ENCODE measurements at regions not wholly inside any gene's neighbourhood (a gene's known extent, or its start where the extent isn't known, plus 50 kb on each side); places are given as distances from the start of the nearest gene placed in this dataset.
"Not testable (repeated sequence)": the region's sequence is repeated elsewhere in the genome, so short reads cannot be mapped to it uniquely, and the experiment has no call there.

DNA sequence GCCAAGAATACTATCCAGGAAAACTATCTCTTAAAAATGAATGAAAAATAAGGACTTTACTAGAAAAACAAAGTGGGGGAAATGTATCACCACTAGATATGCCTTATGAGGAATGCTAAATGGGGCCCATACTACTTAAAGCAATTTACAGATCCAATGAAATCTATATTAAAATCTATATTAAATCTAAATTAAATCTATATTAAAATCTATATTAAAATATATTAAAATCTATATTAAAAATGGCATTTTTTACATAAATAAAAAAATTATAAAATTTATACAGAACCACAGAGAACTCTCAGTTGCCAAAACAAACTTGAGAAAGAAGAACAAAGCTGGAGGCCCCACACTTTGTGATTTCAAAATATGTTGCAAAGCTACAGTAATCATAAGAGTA is 234.5 kb downstream of the RPL10L start:
- TF ChIP-seq EZH2phosphoT487 (IDR thresholded peaks at IDR 0.05; ENCODE audit: borderline replicate concordance, low read length) = no peak
- TF ChIP-seq, protein P1, sequence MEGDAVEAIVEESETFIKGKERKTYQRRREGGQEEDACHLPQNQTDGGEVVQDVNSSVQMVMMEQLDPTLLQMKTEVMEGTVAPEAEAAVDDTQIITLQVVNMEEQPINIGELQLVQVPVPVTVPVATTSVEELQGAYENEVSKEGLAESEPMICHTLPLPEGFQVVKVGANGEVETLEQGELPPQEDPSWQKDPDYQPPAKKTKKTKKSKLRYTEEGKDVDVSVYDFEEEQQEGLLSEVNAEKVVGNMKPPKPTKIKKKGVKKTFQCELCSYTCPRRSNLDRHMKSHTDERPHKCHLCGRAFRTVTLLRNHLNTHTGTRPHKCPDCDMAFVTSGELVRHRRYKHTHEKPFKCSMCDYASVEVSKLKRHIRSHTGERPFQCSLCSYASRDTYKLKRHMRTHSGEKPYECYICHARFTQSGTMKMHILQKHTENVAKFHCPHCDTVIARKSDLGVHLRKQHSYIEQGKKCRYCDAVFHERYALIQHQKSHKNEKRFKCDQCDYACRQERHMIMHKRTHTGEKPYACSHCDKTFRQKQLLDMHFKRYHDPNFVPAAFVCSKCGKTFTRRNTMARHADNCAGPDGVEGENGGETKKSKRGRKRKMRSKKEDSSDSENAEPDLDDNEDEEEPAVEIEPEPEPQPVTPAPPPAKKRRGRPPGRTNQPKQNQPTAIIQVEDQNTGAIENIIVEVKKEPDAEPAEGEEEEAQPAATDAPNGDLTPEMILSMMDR (IDR thresholded peaks at IDR 0.05; ENCODE audit: low read depth, low read length, poor library complexity, severe bottlenecking) = no peak
- no peaks in the 10 kb centered on the region for H4K20me1 ChIP-seq (ENCODE audit: control insufficient read depth, insufficient read depth, low read depth, low read length)
- no peaks in the 10 kb centered on the region for H3K9me2 ChIP-seq (replicated peaks; ENCODE audit: control insufficient read depth, low read length)
- H3K27ac ChIP-seq (ENCODE audit: low read depth, low read length) = no peak overlapping the region
- H3K36me3 ChIP-seq (ENCODE audit: control insufficient read depth, low read length) = no peaks in the 10 kb centered on the region
- no peak overlapping the region for H3K4me3 ChIP-seq (ENCODE audit: low read length)
- no peaks in the 10 kb centered on the region; the same call in 1 of the 2 replicates for H3K9me3 ChIP-seq (ENCODE audit: control insufficient read depth, insufficient read depth, low read length)
- H3F3A ChIP-seq (ENCODE audit: control insufficient read depth, insufficient read depth) = no peaks in the 10 kb centered on the region
- H3K27me3 ChIP-seq (ENCODE audit: control insufficient read depth, low read length) = no peaks in the 10 kb centered on the region
- H3K79me2 ChIP-seq (ENCODE audit: control insufficient read depth, low read length) = no peaks in the 10 kb centered on the region
- no peaks in the 10 kb centered on the region for H3K4me1 ChIP-seq (ENCODE audit: control insufficient read depth, low read length)
- H3K4me2 ChIP-seq (ENCODE audit: low read length) = no peak overlapping the region

DNA sequence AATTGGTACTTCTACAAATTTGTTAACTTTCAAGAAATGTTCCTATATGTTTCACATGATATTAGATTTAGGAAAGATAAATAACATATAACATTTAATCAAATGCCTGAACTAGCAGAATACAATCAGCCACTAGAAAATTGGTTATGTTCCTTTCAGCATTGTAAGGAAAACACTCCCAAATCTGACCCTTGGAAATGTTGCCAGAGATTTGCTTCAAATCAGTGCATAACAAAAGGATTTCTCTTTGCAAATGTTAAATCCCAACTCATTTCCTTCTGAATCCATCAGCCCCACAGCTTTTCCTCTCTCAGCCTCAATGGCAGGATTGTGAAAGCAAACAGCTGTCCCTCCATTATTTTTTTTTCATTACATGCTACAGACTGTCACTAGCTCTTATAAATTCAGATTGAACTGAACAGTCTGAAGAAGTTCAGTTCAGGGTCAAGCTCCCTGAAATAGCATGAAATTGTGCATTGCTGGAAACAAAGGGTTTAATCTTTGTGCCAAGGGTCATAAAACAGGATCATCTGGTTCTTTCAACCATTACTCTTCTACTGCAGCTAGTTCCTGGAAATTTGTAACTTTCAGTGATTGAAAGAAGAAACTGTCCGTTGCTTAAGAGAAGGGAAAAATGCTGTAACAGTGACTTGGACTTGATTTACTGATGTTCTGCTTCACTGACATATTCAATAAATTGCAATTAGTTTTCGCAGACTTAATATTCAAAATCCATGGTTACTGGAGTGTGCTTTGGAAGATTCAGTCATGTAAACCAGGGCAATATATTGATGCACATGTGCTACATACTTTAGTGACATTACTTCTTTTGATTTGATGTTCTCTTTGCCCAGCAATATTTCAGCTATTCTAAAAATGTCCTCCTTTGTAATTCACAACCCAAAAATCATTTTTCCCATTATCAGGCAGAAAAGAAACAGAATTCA is 246.4 kb downstream of the RPL10L start:
- Histone ChIP-seq H3K9me2 (replicated peaks; ENCODE audit: control insufficient read depth, low read length) (no peaks in the 10 kb centered on the region), H3K9me3 (ENCODE audit: control insufficient read depth, insufficient read depth, low read length) (no peaks in the 10 kb centered on the region), H3K27ac (ENCODE audit: low read depth, low read length) (no peak overlapping the region), H3K36me3 (ENCODE audit: control insufficient read depth, low read length) (no peaks in the 10 kb centered on the region), H3F3A (ENCODE audit: control insufficient read depth, insufficient read depth) (no peaks in the 10 kb centered on the region), H3K27me3 (ENCODE audit: control insufficient read depth, low read length) (no peaks in the 10 kb centered on the region), H3K4me2 (ENCODE audit: low read length) (no peak overlapping the region), H3K79me2 (ENCODE audit: control insufficient read depth, low read length) (no peaks in the 10 kb centered on the region), H4K20me1 (ENCODE audit: control insufficient read depth, insufficient read depth, low read depth, low read length) (no peaks in the 10 kb centered on the region), H3K4me3 (ENCODE audit: low read length) (no peak overlapping the region), H3K4me1 (ENCODE audit: control insufficient read depth, low read length) (no peaks in the 10 kb centered on the region)
- TF ChIP-seq, protein P1 (IDR thresholded peaks at IDR 0.05; ENCODE audit: low read depth, low read length, poor library complexity, severe bottlenecking) = no peak
- no peak for TF ChIP-seq EZH2phosphoT487 (IDR thresholded peaks at IDR 0.05; ENCODE audit: borderline replicate concordance, low read length)

DNA sequence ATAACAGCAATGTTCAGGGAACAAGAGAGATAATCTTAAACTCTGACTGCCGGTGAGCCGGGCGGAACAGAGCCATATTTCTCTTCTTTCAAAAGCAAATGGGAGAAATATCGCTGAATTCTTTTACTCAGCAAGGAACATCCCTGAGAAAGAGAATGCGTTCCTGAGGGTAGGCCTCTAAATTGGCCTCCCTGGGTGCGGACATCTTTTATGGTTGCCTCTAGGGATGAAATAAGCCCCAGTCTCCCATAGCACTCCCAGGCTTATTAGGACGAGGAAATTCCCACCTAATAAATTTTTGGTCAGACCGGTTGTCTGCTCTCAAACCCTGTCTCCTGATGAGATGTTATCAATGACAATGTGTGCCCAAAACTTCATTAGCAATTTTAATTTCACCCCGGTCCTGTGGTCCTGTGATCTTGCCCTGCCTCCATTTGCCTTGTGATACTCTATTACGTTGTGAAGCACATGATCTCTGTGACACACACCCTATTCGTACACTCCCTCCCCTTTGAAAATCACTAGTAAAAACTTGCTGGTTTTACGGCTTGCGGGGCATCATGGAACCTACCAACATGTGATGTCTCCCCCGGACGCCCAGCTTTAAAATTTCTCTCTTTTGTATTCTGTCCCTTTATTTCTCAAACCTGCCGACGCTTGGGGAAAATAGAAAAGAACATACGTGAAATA is 249.4 kb downstream of the RPL10L start:
- not testable (repeated sequence) for H3K27ac ChIP-seq (ENCODE audit: low read depth, low read length); H3F3A ChIP-seq (ENCODE audit: control insufficient read depth, insufficient read depth)

DNA sequence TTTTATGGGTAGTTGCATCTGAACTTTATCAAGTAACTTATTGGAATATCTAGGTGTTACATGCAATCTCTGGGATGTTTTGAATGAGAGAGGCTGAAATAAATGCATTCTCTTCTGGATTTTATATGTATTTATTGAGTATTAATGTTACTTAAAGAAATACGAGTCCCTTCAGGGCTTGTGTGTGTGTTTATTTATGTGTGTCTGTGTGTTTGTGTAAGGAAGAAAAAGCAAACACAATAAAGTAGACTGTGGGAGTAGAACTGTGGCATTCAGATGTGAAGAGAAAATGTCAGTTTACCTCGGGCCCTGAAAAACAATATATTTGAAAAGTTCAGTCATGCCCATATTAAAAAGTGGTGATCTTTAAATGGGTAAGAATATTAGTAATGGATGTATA is 250.5 kb downstream of the RPL10L start:
- no peaks in the 10 kb centered on the region for H3K9me2 ChIP-seq (replicated peaks; ENCODE audit: control insufficient read depth, low read length)
- H4K20me1 ChIP-seq (ENCODE audit: control insufficient read depth, insufficient read depth, low read depth, low read length) = no peaks in the 10 kb centered on the region
- no peaks in the 10 kb centered on the region for H3K36me3 ChIP-seq (ENCODE audit: control insufficient read depth, low read length)
- no peaks in the 10 kb centered on the region for H3F3A ChIP-seq (ENCODE audit: control insufficient read depth, insufficient read depth)
- no peak overlapping the region for H3K4me3 ChIP-seq (ENCODE audit: low read length)
- H3K4me2 ChIP-seq (ENCODE audit: low read length) = no peak overlapping the region
- H3K4me1 ChIP-seq (ENCODE audit: control insufficient read depth, low read length) = no peaks in the 10 kb centered on the region
- TF ChIP-seq EZH2phosphoT487 (IDR thresholded peaks at IDR 0.05; ENCODE audit: borderline replicate concordance, low read length) = no peak
- TF ChIP-seq, protein P1 (IDR thresholded peaks at IDR 0.05; ENCODE audit: low read depth, low read length, poor library complexity, severe bottlenecking) = no peak
- no peak overlapping the region for H3K27ac ChIP-seq (ENCODE audit: low read depth, low read length)
- no peaks in the 10 kb centered on the region for H3K27me3 ChIP-seq (ENCODE audit: control insufficient read depth, low read length)
- H3K9me3 ChIP-seq (ENCODE audit: control insufficient read depth, insufficient read depth, low read length) = no peaks in the 10 kb centered on the region
- H3K79me2 ChIP-seq (ENCODE audit: control insufficient read depth, low read length) = no peaks in the 10 kb centered on the region

More for the DNA sequence above, 249.4 kb downstream of the RPL10L start:
- H3K27me3 ChIP-seq (ENCODE audit: control insufficient read depth, low read length); H3K4me3 ChIP-seq (ENCODE audit: low read length); H3K36me3 ChIP-seq (ENCODE audit: control insufficient read depth, low read length); H3K9me3 ChIP-seq (ENCODE audit: control insufficient read depth, insufficient read depth, low read length); H4K20me1 ChIP-seq (ENCODE audit: control insufficient read depth, insufficient read depth, low read depth, low read length); H3K4me2 ChIP-seq (ENCODE audit: low read length); H3K79me2 ChIP-seq (ENCODE audit: control insufficient read depth, low read length); H3K9me2 ChIP-seq (replicated peaks; ENCODE audit: control insufficient read depth, low read length); H3K4me1 ChIP-seq (ENCODE audit: control insufficient read depth, low read length): not testable (repeated sequence)
